ENCODE measurements at regions not wholly inside any gene's neighbourhood (a gene's known extent, or its start where the extent isn't known, plus 50 kb on each side); places are given as distances from the start of the nearest gene placed in this dataset.

DNA sequence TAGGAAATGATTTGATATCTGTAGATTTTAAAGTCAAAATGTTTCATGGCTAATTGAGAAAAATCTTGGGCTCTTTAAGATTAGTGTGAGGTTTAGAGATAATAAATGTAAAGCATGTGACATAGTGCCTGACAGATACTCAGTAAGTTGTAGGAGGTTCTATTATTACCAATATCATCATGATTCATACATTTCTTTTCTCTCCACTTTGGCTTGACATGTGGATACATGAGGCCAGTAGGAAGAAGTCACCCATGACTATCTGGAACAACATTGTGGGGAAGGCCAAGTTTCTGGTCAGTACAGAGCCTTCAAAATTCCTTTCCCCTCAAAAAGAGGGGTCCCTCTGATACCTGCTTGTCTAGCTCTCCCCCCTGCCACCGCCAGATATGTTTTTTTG is 91.2 kb upstream of the SORBS2 start:
- Histone ChIP-seq H3K27me3 (no peaks in the 10 kb centered on the region), H3K9me3 (no peaks in the 10 kb centered on the region), H3K4me1 (no peaks in the 10 kb centered on the region), H3K36me3 (no peaks in the 10 kb centered on the region), H3K4me3 (no peak overlapping the region), H3K27ac (no peak overlapping the region)
- TF ChIP-seq CTCF (IDR thresholded peaks at IDR 0.05) (no peak), EP300 (IDR thresholded peaks at IDR 0.05) (no peak), POLR2A (IDR thresholded peaks at IDR 0.05) (no peak)
- 97 to 100% methylated on average over 1 of the region's 1 CpG for WGBS, 2 donors
- DNase-seq (ENCODE audit: low spot score in 2 of 2), result no peak

- DNase-seq (ENCODE audit: low spot score in 2 of 2), result no peak
Measured at GRCh38 chr4:185904381-185904780, 92.4 kb upstream of the SORBS2 start.

GRCh38 chr4:185909972-185910371 is 98.0 kb upstream of the SORBS2 start:
- Histone ChIP-seq H3K4me3 (no peak overlapping the region), H3K9me3 (no peaks in the 10 kb centered on the region), H3K27ac (no peak overlapping the region), H3K4me1 (peaks cover 0 to 7% (median 0%) of the 10 kb centered on the region in 4 donors), H3K27me3 (no peaks in the 10 kb centered on the region), H3K36me3 (no peaks in the 10 kb centered on the region)
- no peak for DNase-seq (ENCODE audit: low spot score in 2 of 2)
- TF ChIP-seq CTCF (IDR thresholded peaks at IDR 0.05) (no peak), EP300 (IDR thresholded peaks at IDR 0.05) (no peak), POLR2A (IDR thresholded peaks at IDR 0.05) (no peak)
- 73 to 74% methylated on average over 2 of the region's 2 CpGs for WGBS, 2 donors

More at GRCh38 chr4:185904381-185904780, 92.4 kb upstream of the SORBS2 start:
- no peaks in the 10 kb centered on the region for H3K9me3 ChIP-seq
- H3K4me3 ChIP-seq, result no peak overlapping the region
- no peaks in the 10 kb centered on the region for H3K27me3 ChIP-seq
- WGBS, 2 donors, result 75 to 88% methylated on average over 5 of the region's 5 CpGs
- TF ChIP-seq CTCF (IDR thresholded peaks at IDR 0.05) (no peak), EP300 (IDR thresholded peaks at IDR 0.05) (no peak), POLR2A (IDR thresholded peaks at IDR 0.05) (no peak)
- H3K4me1 ChIP-seq, result no peaks in the 10 kb centered on the region
- no peaks in the 10 kb centered on the region for H3K36me3 ChIP-seq
- H3K27ac ChIP-seq, result no peak overlapping the region

GRCh38 chr4:185911556-185912064 is 99.6 kb upstream of the SORBS2 start:
- DNase-seq (ENCODE audit: low spot score in 2 of 2), result no peak
- WGBS, 2 donors, result 98% methylated on average over 4 of the region's 4 CpGs
- Histone ChIP-seq H3K27ac (no peak overlapping the region), H3K36me3 (no peaks in the 10 kb centered on the region), H3K9me3 (no peaks in the 10 kb centered on the region), H3K4me1 (peaks cover 0 to 7% (median 0%) of the 10 kb centered on the region in 4 donors), H3K27me3 (no peaks in the 10 kb centered on the region), H3K4me3 (no peak overlapping the region)
- no peak for TF ChIP-seq POLR2A (IDR thresholded peaks at IDR 0.05)
- no peak for TF ChIP-seq CTCF (IDR thresholded peaks at IDR 0.05)
- no peak for TF ChIP-seq EP300 (IDR thresholded peaks at IDR 0.05)

DNA sequence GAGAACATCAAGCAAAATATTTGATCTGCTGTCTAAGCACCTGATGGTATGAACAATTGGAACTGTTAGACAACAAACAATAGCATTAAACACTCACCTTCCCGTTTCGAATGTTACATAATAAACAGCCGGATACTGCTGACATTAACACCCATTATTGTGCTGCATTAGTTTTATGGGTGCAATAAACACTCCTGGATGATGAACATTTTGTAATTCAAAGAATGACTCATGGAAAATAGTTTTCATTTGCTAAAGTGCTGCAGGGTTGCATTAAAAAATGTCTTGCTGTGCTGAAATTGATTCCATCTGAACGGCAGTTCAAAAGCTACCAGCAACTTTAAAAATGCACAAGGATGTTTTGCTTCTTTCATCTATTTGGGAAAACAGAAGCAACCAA is 100.8 kb upstream of the SORBS2 start:
- 49 to 51% methylated on average over 4 of the region's 4 CpGs for WGBS, 2 donors
- DNase-seq (ENCODE audit: low spot score in 2 of 2), result no peak
- H3K27ac ChIP-seq, result no peak overlapping the region
- no peak overlapping the region for H3K4me3 ChIP-seq
- H3K4me1 ChIP-seq, result peaks cover 0 to 7% (median 0%) of the 10 kb centered on the region in 4 donors
- H3K27me3 ChIP-seq, result no peaks in the 10 kb centered on the region
- no peak for TF ChIP-seq EP300 (IDR thresholded peaks at IDR 0.05)
- no peak for TF ChIP-seq CTCF (IDR thresholded peaks at IDR 0.05)
- TF ChIP-seq POLR2A (IDR thresholded peaks at IDR 0.05), result no peak
- H3K9me3 ChIP-seq, result no peaks in the 10 kb centered on the region
- H3K36me3 ChIP-seq, result no peaks in the 10 kb centered on the region

All from tibial nerve (tissue), 4 donors.